ENCODE measurements at regions not wholly inside any gene's neighbourhood (a gene's known extent, or its start where the extent isn't known, plus 50 kb on each side); places are given as distances from the start of the nearest gene placed in this dataset.

DNA sequence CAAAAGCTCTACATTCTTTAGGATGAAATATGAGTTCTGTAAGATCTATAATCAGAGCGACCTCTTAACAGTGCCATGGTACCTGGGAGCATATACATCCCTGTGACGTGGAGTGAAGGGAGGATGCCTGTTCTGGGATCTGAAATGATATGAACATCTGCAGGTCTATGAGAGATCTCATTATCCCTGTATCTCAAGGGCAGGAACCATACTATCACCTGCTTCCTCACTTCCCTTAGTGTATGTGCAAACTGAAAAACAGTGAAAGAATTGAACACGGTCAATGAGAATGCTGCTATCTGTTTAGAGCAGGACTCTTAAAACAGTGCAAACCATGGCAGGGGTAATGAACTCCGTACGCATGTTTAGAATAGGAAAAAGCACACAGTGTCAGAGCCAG is 364.0 kb downstream of the LPIN1 start:
- DNase-seq (ENCODE audit: low read depth): no peak

DNA sequence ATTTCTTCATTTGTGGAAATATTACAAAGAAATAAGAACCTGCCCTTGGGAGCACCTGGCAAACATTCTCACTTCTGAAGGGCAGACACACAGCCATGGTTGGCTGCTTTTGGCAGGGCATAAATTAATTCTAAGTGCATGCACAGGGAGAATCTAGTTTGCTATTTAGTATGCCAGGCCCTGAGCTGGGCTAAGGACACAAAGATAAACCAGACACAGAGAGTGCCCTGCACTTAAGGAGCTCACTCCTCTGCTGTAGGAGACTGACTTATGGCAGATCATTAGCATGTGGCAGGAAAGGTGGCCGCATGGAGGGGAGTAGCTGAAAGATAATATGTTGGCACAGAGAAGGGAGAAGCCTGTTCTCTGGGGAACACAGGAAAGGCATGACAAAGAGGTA is 367.0 kb downstream of the LPIN1 start:
- no peak for DNase-seq (ENCODE audit: low read depth)

- DNase-seq (ENCODE audit: low read depth): no peak
These were observed 368.4 kb downstream of the LPIN1 start for GRCh38 chr2:12114816-12115215.

GRCh38 chr2:12116228-12116750 is 369.9 kb downstream of the LPIN1 start:
- no peak for DNase-seq (ENCODE audit: low read depth)

DNA sequence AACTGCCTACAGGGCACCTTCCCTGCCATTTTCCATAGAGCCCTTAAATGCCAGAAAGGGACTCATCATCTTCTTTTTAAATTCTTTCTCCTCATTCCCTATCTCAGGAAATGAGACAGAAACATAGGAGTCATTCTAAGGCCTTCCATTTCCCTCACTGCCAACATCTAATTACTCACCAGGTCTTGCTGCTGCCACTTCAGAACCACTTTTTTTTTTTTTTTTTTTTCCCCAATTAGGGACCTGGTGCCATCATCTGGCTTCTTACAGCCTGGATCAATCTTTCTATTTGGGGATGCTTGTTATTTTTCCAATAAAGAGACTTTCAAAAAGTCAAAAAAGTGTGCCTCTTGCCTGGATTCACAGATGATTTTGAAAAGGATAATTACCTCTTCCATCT is 373.4 kb downstream of the LPIN1 start:
- DNase-seq (ENCODE audit: low read depth): peak; percentile 78

DNA sequence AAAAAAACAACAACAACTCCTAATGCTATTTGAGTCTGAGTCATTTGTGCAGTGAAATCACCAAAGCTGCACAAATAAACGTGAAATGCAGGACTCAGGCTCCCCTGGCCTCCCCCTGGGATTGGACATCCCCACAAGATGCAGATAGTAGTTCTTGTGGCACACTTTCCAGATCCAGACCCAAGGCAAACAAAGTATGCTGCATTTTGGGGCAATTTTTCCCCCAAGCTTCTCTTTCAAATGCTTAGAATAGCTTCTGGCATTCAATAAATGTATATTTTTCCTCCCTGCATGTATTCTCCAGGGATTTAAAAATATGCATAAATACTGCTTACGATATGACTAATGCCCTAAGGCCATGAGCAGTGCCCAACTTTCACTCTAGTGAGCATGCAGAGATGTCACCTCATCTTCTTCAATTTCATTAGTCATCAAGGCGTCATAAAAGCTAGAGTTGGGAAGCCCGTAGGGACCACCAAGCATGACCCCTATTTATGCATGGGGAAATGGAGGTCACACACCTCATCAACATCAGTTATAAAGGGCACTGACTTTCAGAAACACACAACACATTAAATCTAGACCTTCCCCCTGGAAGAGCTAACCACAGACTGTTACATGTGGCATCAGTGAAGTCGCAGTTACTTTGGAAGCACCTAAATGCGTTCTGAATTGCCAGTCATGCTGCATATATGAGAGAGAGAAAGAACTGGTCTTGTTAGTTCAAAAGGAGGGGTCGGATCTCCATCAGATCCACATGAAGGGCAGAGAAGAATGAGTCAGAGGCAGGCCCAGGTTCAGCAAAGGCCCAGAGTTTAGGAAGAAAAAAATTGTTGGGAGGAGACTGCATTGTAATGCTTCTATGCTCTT is 374.1 kb downstream of the LPIN1 start:
- DNase-seq (ENCODE audit: low read depth): peak; percentile 85

DNA sequence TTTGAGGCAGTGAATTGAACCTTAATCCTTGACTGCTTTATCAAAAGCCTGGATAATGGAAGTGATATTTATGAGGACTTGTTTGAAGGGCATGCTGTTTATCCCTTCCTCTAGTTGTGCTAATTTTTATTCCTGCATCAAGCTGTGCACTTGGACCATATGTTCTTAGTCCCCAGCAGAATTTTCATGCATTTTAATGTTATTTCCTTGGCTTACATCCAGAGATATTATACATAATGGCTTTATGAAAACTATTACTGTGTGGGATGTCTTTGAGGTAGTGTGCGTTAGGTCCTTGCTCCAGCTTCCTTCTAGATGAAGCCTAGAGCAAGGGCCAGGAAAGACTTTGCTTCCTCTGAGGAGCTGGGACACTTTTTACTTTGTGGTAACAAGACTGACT is 378.4 kb downstream of the LPIN1 start:
- DNase-seq (ENCODE audit: low read depth): no peak

GRCh38 chr2:12126318-12126717 is 379.9 kb downstream of the LPIN1 start:
- no peak for DNase-seq (ENCODE audit: low read depth)

GRCh38 chr2:12127638-12128037 is 381.2 kb downstream of the LPIN1 start:
- no peak for DNase-seq (ENCODE audit: low read depth)

GRCh38 chr2:12131975-12132374 is 385.5 kb downstream of the LPIN1 start:
- DNase-seq (ENCODE audit: low read depth): no peak

GRCh38 chr2:12141618-12142258 is 395.3 kb downstream of the LPIN1 start:
- DNase-seq (ENCODE audit: low read depth): no peak

- DNase-seq (ENCODE audit: low read depth): no peak
These were observed 405.3 kb downstream of the LPIN1 start for GRCh38 chr2:12151716-12152115.

DNA sequence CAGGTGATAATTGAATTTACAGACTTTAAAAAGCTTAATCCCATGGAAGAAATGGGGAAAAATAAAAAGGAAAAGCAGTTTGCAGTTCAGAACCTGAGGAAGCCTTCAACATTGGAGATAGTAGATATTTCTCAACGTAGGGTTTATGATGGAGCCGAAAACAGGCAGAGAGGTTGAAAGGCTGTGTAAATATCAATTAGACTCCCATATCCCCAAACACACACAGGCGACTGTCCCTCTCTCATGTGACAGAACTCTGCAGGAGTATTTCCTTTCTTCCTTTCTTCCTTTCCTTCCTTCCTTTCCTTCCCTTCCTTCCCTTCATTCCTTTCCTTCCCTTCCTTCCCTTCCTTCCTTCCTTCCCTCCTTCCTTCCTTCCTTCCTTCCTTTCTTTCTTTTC is 406.5 kb downstream of the LPIN1 start:
- no peak for DNase-seq (ENCODE audit: low read depth)

DNA sequence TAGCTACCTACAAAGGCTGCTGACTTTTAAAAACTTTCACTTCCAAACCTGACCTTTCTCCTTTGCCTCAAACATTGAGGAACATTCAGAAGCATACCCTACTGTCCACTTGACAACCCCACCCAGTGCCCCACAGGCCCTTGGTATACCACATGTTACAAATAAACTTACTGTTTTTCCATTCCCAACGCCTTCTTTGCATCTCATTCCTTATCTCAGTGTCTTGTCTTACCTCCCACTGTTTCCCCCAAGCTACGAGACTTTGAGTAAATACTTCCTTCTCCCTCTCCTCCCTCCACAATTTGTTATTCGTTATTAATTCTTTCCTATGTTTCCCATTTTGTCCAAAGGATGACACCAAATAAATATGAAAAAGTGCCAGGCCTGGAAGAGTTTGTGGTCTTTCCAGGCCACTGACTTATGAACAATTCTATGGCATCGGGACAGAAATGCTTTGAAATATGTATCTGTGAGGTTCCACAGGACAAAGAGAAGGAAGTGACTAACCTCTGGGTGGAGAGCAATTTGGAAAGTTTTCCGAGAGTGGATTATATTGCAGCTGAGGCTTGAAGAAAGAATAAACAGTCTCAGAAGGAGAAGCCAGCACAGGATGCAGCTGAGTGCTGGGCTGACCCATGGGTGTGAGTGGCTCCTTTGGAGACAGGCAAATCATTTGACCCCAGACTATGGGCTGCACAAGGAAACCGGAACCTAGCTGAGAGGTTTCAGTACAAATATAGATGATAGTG is 409.0 kb downstream of the LPIN1 start:
- peak; percentile 82 for DNase-seq (ENCODE audit: low read depth)

GRCh38 chr2:12156349-12156748 is 409.9 kb downstream of the LPIN1 start:
- peak; percentile 9 for DNase-seq (ENCODE audit: low read depth)

- DNase-seq (ENCODE audit: low read depth): no peak
These were observed 414.7 kb downstream of the LPIN1 start for GRCh38 chr2:12161085-12161484.

GRCh38 chr2:12162269-12163247 is 416.1 kb downstream of the LPIN1 start:
- no peak for DNase-seq (ENCODE audit: low read depth)

DNA sequence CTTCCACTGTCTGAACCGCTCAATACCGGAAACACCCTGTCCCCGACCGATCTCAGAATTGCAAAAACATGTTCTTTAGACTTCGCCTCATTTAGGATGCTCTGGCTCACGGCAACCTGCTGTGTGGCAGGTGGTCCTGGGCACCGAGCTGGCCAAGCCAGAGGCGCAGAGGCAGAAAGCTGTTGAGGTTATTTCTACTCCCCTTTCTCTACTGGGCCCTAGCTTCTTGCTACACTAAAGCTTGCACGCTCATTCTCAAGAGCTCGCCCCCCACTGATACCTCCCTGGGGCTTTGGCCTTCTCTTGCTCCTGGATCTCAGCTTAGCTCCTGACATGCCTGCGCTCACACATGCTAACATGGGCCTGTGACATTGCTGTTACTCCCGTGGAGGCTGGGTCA is 417.4 kb downstream of the LPIN1 start:
- DNase-seq (ENCODE audit: low read depth): no peak

DNA sequence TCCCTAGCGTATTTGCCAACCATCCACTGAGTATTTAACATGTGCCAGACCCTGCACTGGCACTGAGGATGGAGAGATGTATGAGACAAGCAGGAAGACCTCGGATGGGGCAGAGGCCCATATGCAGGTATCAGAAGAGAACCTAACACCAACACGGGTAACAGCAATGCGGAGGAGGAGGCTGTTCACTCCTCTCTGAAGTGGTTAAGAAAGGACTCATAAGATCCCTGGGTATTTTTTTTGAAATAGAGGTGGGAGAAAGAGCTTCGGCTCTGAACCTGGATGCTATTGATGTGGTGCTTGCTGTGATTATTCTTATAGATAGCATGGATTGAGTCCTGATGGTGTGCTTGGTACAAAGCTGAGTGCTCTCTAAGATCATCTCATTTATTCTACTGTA is 418.3 kb downstream of the LPIN1 start:
- no peak for DNase-seq (ENCODE audit: low read depth)

DNA sequence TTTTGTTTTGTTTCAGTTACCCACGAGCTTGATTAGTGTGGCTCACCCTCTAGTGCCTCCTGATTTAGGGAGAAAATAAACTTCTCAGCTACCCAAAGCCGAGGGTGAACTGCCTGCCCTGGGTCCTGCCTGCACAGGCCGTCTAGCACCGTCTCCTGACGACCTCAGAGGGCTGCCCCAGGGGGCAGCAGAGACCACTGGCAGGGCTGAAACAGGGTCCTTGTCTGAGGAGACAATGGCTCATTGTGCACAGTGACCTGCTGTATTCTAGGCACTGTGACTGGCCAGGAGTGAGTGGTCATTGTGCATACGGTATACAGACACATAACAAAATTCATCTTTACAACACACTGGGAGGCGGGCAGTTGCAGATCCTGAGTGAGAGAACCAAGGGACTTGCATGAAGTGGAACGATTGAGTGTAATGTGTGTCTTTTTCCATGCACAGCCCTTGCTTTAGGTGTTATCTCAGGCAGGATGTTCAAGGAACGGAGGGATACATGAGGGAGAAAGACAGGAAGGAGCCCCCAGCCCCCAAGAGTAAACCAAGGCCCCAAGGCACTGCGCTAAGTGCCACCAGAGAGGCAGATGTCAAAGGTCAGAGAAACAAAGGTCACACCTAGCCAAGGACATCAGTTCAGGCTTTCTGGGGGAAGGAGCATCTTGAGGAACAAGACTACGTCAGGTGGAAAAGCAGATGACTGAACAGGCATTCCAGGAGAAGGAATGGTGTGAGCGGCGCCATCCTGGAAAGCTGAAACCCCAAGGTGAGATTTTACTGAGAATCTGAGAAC is 421.3 kb downstream of the LPIN1 start:
- DNase-seq (ENCODE audit: low read depth): no peak

Data from M059J (cell line).